Choroid plexus epithelial cell (primary cell): ENCODE measurements at regions not wholly inside any gene's neighbourhood (a gene's known extent, or its start where the extent isn't known, plus 50 kb on each side); places are given as distances from the start of the nearest gene placed in this dataset.
"Not testable (repeated sequence)": the region's sequence is repeated elsewhere in the genome, so short reads cannot be mapped to it uniquely, and the experiment has no call there.

Experiments
- DNase-seq: peaks from one replicate; pipeline ENCODE4 v3.0.0-alpha.2; 2010; ENCODE audit warnings: low read depth
- H3K4me3 ChIP-seq: 2 replicates; pipeline ENCODE4 v1.5.1; 2011; ENCODE audit warnings: low read depth, mild to moderate bottlenecking, control low read depth, low read length, moderate library complexity
- CTCF ChIP-seq: conservative IDR thresholded peaks from 2 replicates; pipeline ENCODE4 v1.5.1; 2011; ENCODE audit warnings: low read depth, mild to moderate bottlenecking, control low read depth, inconsistent platforms, low read length, moderate library complexity

GRCh38 chr12:46548605-46549071 lies 176.1 kb upstream of the SLC38A2 start:
- H3K4me3 ChIP-seq = no peak overlapping the region
- DNase-seq = no peak
- TF ChIP-seq CTCF = no peak

- DNase-seq = no peak
- TF ChIP-seq CTCF = no peak
- no peak overlapping the region for H3K4me3 ChIP-seq
These were observed 175.1 kb upstream of the SLC38A2 start for GRCh38 chr12:46547421-46548354.

DNA sequence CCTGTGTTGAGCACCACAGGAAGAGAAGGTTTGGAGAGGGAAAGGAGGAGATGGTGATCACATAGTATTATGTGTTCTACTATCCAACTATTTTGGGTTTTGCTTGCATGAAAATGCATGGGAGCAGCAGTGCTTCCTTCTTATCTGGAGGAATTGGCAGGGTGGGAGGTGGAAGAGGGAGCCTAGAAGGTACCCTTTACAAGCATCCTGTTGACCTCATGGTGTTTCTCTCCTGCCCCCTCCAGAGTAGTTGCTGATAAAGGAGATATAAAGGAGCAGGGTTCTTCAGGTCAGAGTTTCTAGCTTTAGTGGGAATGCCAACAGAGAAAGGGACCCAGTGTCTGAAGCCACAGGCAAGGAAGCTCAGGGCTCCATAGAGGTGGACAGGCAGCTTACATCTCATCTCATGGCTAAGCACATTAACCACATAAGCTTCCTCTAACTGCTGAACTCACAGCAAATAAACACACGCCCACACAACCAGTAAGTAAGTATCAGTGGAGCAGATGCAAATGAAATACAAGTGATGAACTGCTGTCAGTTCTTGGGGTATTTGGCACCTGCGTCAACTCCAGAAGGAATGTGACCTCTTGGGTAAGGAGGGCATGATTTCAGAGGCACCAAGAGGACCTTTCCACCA lies 174.2 kb upstream of the SLC38A2 start:
- peak; percentile 67 for DNase-seq
- no peak overlapping the region for H3K4me3 ChIP-seq
- TF ChIP-seq CTCF = no peak

DNA sequence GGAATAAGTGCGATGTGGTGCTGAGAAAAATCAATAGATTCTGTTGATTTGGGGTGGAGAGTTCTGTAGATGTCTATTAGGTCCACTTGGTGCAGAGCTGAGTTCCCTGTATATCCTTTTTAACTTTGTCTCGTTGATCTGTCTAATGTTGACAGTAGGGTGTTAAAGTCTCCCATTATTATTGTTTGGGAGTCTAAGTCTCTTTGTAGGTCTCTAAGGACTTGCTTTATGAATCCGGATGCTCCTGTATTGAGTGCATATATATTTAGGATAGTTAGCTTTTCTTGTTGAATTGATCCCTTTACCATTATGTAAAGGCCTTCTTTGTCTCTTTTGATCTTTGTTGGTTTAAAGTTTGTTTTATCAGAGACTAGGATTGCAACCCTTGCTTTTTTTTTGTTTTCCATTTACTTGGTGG lies 170.8 kb upstream of the SLC38A2 start:
- DNase-seq, H3K4me3 ChIP-seq: not testable (repeated sequence)

DNA sequence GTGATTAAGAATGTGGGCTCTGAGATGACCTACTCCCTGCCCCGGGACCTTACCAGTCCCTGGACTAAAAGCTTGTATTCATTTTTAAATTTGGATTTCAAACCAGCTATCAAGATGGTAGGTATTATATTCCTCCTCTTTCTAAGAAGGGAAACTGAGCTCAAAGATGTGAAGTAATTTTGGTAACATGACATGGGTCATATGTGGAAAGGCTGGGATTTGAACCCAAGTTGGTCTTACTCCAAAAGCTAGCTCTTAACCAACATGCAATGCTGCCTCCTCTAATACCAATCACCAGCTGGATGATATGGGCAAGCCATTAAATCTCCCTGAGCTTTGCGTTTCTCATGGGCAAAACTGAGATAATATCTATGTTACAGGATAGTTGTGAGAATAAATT lies 166.4 kb upstream of the SLC38A2 start:
- no peak overlapping the region for H3K4me3 ChIP-seq
- TF ChIP-seq CTCF = no peak
- DNase-seq = no peak

DNA sequence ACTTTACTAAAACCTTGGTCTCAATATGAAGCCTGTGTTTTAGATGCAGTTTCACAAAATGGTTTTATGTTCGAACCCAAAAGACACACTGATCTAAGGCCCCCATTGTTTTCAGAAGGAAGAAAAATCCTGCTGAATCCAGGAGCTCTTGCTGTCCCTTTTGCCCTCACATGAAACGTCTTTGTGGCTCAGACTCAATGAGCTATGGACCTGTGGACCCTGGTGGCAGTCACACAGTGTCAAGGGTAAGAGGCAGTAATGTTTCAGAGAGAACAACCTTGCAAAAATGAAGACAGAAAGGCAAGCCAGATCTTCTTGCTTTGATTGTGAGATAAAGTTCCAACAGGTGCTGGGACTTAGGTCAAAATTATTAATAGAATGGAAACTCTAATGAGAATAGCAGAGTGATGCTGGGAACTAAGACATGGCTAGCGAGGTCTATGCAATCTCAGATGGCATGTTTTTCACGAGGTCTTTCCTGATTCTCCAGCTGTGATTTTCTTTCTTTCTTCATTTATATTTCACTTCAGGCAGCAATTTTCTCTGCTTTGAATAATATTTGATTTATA lies 164.9 kb upstream of the SLC38A2 start:
- DNase-seq = no peak
- TF ChIP-seq CTCF = no peak
- no peak overlapping the region for H3K4me3 ChIP-seq

- not testable (repeated sequence) for DNase-seq, H3K4me3 ChIP-seq
These were observed 163.7 kb upstream of the SLC38A2 start for GRCh38 chr12:46536316-46536715.
